ENCODE measurements at regions not wholly inside any gene's neighbourhood (a gene's known extent, or its start where the extent isn't known, plus 50 kb on each side); places are given as distances from the start of the nearest gene placed in this dataset.

DNA sequence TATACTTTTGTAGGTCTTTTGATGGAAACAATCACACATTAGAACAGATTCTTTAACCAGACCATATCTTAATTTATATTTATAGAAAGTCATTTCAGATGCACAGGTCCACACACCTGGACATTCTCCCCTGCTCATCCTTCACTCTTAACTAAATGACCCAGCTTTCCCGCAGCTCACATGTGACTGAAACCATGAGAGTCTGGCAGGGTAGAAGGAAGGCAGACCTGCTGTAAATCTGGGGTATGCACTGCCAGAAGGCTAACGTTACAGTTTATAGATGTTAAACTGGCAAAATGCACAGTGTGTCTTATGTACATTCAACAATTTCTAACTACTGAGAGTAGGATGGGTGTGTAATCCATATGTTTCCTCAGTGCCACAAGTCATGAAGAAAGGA is 359.5 kb upstream of the SPTLC3 start:
- TF ChIP-seq EGR1 (IDR thresholded peaks at IDR 0.05), result no peak
- TF ChIP-seq ZBTB7A (IDR thresholded peaks at IDR 0.05; ENCODE audit: low read depth), result no peak
- TF ChIP-seq RAD21 (IDR thresholded peaks at IDR 0.05; ENCODE audit: low read depth), result no peak
- no peak for TF ChIP-seq TEAD4 (IDR thresholded peaks at IDR 0.05)
- TF ChIP-seq, protein P1, sequence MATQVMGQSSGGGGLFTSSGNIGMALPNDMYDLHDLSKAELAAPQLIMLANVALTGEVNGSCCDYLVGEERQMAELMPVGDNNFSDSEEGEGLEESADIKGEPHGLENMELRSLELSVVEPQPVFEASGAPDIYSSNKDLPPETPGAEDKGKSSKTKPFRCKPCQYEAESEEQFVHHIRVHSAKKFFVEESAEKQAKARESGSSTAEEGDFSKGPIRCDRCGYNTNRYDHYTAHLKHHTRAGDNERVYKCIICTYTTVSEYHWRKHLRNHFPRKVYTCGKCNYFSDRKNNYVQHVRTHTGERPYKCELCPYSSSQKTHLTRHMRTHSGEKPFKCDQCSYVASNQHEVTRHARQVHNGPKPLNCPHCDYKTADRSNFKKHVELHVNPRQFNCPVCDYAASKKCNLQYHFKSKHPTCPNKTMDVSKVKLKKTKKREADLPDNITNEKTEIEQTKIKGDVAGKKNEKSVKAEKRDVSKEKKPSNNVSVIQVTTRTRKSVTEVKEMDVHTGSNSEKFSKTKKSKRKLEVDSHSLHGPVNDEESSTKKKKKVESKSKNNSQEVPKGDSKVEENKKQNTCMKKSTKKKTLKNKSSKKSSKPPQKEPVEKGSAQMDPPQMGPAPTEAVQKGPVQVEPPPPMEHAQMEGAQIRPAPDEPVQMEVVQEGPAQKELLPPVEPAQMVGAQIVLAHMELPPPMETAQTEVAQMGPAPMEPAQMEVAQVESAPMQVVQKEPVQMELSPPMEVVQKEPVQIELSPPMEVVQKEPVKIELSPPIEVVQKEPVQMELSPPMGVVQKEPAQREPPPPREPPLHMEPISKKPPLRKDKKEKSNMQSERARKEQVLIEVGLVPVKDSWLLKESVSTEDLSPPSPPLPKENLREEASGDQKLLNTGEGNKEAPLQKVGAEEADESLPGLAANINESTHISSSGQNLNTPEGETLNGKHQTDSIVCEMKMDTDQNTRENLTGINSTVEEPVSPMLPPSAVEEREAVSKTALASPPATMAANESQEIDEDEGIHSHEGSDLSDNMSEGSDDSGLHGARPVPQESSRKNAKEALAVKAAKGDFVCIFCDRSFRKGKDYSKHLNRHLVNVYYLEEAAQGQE (IDR thresholded peaks at IDR 0.05; ENCODE audit: low read depth), result no peak
- TF ChIP-seq TAF1 (IDR thresholded peaks at IDR 0.05; ENCODE audit: low read depth), result no peak

DNA sequence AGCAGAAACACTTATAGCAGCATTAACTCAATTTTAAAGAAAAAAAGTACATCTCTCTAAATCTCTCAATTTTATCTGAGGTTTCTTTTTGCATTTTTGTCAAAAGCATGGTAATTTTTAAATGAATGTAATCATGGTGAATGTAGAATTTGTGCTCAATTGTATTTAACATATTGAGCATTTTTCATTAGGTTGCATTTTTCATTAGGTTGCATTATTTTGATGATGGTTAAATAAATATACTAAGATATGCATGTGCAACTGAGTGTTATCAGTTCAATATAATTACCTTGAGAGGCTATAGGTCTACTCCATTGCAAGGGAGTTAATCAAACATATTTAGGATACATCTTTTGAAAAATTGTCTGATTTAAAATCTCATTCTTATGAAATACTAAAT is 355.1 kb upstream of the SPTLC3 start:
- no peak for TF ChIP-seq NFIC (IDR thresholded peaks at IDR 0.05)

DNA sequence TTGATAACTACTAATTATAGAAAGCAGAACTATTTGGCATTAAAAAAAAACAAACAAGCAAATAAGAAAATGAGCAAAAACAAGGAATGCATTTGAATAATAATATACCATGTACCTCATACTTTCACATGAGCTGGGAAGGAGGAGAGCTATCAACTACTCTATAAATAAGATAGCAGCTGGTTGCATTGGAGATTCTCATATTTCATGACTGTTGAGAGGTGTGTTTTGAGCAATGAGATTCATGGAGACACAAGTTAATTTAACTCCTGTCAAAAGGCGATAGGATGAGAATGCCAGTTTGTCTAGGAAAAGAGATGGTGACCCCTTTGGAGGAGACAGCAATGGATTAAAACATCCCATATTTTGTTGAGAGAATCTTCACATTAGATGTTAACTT is 348.8 kb upstream of the SPTLC3 start:
- no peak for TF ChIP-seq EP300 (IDR thresholded peaks at IDR 0.05; ENCODE audit: borderline replicate concordance)
- no peak for TF ChIP-seq CREB1 (IDR thresholded peaks at IDR 0.05; ENCODE audit: low read depth)
- TF ChIP-seq, protein P2, sequence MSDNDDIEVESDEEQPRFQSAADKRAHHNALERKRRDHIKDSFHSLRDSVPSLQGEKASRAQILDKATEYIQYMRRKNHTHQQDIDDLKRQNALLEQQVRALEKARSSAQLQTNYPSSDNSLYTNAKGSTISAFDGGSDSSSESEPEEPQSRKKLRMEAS (IDR thresholded peaks at IDR 0.05), result no peak
- no peak for TF ChIP-seq TEAD4 (IDR thresholded peaks at IDR 0.05)
- no peak for TF ChIP-seq CEBPB (IDR thresholded peaks at IDR 0.05)
- no peak for TF ChIP-seq EGR1 (IDR thresholded peaks at IDR 0.05)
- TF ChIP-seq TCF12 (IDR thresholded peaks at IDR 0.05; ENCODE audit: low read depth), result no peak
- TF ChIP-seq TAF1 (IDR thresholded peaks at IDR 0.05; ENCODE audit: low read depth), result no peak
- no peak for TF ChIP-seq FOXM1 (IDR thresholded peaks at IDR 0.05; ENCODE audit: borderline replicate concordance, low read depth)
- TF ChIP-seq YY1 (IDR thresholded peaks at IDR 0.05; ENCODE audit: low read depth), result no peak

DNA sequence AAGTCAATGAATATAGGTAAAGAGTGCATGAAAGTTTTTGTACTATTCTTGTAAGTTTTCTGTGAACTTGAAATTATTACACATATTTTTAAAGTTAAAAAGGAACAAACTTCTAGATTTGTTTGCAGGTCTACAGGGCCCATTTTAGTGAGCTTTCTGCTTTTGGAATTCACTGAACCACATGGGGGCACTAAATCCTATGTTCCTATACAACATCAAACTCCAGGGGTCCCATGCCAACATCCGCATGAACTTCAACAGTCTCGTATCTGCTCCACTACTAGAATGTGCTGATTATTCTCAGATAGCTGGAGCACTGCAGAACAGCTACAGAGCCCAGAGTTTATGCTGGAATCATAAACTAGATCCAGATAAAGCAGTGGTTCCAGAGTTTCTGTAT is 347.9 kb upstream of the SPTLC3 start:
- TF ChIP-seq RAD21 (IDR thresholded peaks at IDR 0.05; ENCODE audit: low read depth), result peak; percentile 32
- TF ChIP-seq, protein P1 (IDR thresholded peaks at IDR 0.05; ENCODE audit: low read depth), result no peak

DNA sequence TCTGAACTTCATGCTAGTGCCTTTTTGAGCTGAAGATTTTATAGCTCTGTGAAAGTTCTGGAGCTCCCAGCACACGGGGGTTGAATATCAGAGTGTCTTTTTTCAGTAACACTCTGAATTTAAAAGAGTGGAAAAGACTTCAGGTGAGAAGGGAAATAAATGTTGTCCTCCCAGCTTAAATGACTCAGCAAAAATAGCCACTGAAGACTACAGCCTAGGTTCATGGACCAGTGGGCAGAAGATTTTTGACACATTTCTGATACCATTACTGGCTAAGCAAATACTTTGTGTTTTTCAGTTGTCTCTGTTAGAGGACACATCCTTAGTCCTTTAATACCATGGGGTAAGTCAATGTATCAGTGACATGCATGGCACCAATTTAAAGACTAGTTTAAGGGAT is 338.5 kb upstream of the SPTLC3 start:
- TF ChIP-seq, protein P2 (IDR thresholded peaks at IDR 0.05), result no peak
- no peak for TF ChIP-seq NFIC (IDR thresholded peaks at IDR 0.05)
- no peak for TF ChIP-seq YY1 (IDR thresholded peaks at IDR 0.05; ENCODE audit: low read depth)
- TF ChIP-seq TEAD4 (IDR thresholded peaks at IDR 0.05), result no peak
- no peak for TF ChIP-seq ZBTB7A (IDR thresholded peaks at IDR 0.05; ENCODE audit: low read depth)
- no peak for TF ChIP-seq FOXM1 (IDR thresholded peaks at IDR 0.05; ENCODE audit: borderline replicate concordance, low read depth)
- no peak for TF ChIP-seq RAD21 (IDR thresholded peaks at IDR 0.05; ENCODE audit: low read depth)
- TF ChIP-seq, protein P3, sequence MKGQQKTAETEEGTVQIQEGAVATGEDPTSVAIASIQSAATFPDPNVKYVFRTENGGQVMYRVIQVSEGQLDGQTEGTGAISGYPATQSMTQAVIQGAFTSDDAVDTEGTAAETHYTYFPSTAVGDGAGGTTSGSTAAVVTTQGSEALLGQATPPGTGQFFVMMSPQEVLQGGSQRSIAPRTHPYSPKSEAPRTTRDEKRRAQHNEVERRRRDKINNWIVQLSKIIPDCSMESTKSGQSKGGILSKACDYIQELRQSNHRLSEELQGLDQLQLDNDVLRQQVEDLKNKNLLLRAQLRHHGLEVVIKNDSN (IDR thresholded peaks at IDR 0.05), result no peak
- TF ChIP-seq EP300 (IDR thresholded peaks at IDR 0.05; ENCODE audit: borderline replicate concordance), result no peak

DNA sequence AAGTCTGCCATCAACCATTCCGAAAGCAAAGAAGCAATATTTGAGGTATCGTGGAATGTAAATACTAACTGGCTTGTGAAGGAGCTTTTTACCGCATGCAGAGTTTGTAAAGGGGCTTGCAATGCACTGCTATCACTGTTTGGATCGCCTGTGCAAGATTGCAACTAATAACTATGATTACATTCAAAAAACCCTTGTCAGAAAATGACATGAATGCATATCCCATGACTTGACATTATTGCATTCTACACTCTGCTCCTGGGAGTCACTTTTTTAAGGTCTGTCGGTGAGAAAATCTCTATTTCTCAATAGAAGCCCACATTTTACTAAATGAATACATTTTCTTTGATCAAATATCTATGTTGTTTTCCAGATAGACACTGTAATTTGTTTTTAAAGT is 335.4 kb upstream of the SPTLC3 start:
- TF ChIP-seq EGR1 (IDR thresholded peaks at IDR 0.05), result no peak
- TF ChIP-seq NFIC (IDR thresholded peaks at IDR 0.05), result no peak

DNA sequence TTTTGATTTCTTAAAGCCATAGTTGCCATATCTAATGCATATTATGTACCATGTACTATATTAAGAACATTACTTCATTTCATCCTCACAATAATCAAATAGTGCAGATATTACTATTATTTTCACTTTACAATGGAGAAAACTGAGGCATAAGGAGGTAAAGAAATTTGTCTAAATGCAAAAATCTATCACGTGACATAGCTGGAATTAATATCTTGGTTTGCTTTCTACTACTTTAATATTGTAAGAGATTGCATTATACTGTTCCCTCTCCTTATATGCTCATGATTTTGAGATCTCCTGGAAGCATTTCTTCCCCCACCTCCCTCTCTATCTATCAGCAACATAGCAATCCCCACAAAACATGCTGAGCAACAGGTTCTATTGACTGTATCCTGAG is 330.8 kb upstream of the SPTLC3 start:
- TF ChIP-seq, protein P1 (IDR thresholded peaks at IDR 0.05; ENCODE audit: low read depth), result no peak
- TF ChIP-seq TCF12 (IDR thresholded peaks at IDR 0.05; ENCODE audit: low read depth), result no peak
- TF ChIP-seq YY1 (IDR thresholded peaks at IDR 0.05; ENCODE audit: low read depth), result no peak
- TF ChIP-seq, protein P3 (IDR thresholded peaks at IDR 0.05), result no peak
- TF ChIP-seq TEAD4 (IDR thresholded peaks at IDR 0.05), result no peak
- no peak for TF ChIP-seq CREB1 (IDR thresholded peaks at IDR 0.05; ENCODE audit: low read depth)
- TF ChIP-seq ZBTB7A (IDR thresholded peaks at IDR 0.05; ENCODE audit: low read depth), result no peak
- TF ChIP-seq FOXM1 (IDR thresholded peaks at IDR 0.05; ENCODE audit: borderline replicate concordance, low read depth), result no peak
- TF ChIP-seq NFIC (IDR thresholded peaks at IDR 0.05), result no peak
- no peak for TF ChIP-seq RAD21 (IDR thresholded peaks at IDR 0.05; ENCODE audit: low read depth)
- TF ChIP-seq EP300 (IDR thresholded peaks at IDR 0.05; ENCODE audit: borderline replicate concordance), result no peak
- no peak for TF ChIP-seq TAF1 (IDR thresholded peaks at IDR 0.05; ENCODE audit: low read depth)
- no peak for TF ChIP-seq CEBPB (IDR thresholded peaks at IDR 0.05)
- TF ChIP-seq EGR1 (IDR thresholded peaks at IDR 0.05), result no peak
- TF ChIP-seq, protein P2 (IDR thresholded peaks at IDR 0.05), result no peak

All from Ishikawa (cell line).